ENCODE measurements at regions not wholly inside any gene's neighbourhood (a gene's known extent, or its start where the extent isn't known, plus 50 kb on each side); places are given as distances from the start of the nearest gene placed in this dataset.

DNA sequence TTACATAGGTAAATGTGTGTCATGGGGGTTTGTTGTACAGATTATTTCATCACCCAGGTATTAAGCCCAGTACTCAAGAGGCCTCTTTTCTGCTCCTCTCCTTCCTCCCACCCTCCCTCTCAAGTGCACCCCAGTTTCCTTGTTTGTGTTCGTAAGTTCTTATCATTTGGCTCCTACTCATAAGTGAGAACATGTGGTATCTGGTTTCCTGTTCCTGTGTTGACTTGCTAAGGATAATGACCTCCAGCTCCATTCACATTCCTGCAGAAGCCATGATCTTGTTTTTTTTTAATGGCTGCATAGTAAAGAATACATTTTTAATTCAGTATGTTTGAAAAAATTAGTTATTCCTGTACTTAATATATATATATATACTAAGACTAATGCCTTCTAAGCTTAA lies 107.7 kb downstream of the CLDN17 start:
- Histone ChIP-seq H3K79me1 (ENCODE audit: insufficient read depth, low read depth, low read length, poor library complexity, severe bottlenecking) (no peaks in the 10 kb centered on the region), H4K5ac (ENCODE audit: insufficient read length, low read depth, low read length) (no peak overlapping the region), H3K27ac (ENCODE audit: insufficient read length, low read depth, low read length) (no peak overlapping the region), H4K91ac (ENCODE audit: insufficient read length, low read depth, low read length) (no peak overlapping the region), H3K18ac (ENCODE audit: insufficient read length, low read depth, low read length) (no peak overlapping the region), H3K9me3 (ENCODE audit: control insufficient read depth, low read depth, low read length) (no peaks in the 10 kb centered on the region), H3K4ac (ENCODE audit: low read depth, low read length) (no peak overlapping the region), H3K27me3 (ENCODE audit: insufficient read depth, low read length) (no peaks in the 10 kb centered on the region), H3K14ac (ENCODE audit: insufficient read depth, low read length) (no peak overlapping the region), H3K4me2 (ENCODE audit: insufficient read depth, insufficient read length, low read length) (no peak overlapping the region), H4K20me1 (ENCODE audit: control insufficient read depth, insufficient read depth, insufficient read length) (no peaks in the 10 kb centered on the region), H2BK20ac (ENCODE audit: low read depth, low read length, poor library complexity, severe bottlenecking) (no peak overlapping the region), H2BK120ac (ENCODE audit: low read depth, low read length, poor library complexity, severe bottlenecking) (no peak overlapping the region), H2BK5ac (ENCODE audit: insufficient read length, low read length) (no peak overlapping the region), H3T11ph (ENCODE audit: low read length) (no peak overlapping the region), H3K79me2 (ENCODE audit: insufficient read depth, low read length) (no peaks in the 10 kb centered on the region), H3K9ac (ENCODE audit: extremely low read depth, insufficient read length, low read length) (no peak overlapping the region), H2AK5ac (ENCODE audit: insufficient read length, low read length) (no peak overlapping the region), H2BK12ac (ENCODE audit: insufficient read length, low read depth, low read length) (no peak overlapping the region), H2AFZ (ENCODE audit: low read length) (no peak overlapping the region), H2BK15ac (ENCODE audit: low read depth, low read length) (no peak overlapping the region), H3K56ac (ENCODE audit: insufficient read length, low read depth, low read length) (no peak overlapping the region), H3K23me2 (ENCODE audit: insufficient read length, low read depth, low read length, poor library complexity, severe bottlenecking) (no peaks in the 10 kb centered on the region), H3K4me1 (ENCODE audit: insufficient read depth, low read length) (no peaks in the 10 kb centered on the region), H3K23ac (ENCODE audit: insufficient read length, low read depth, low read length) (no peak overlapping the region), H4K8ac (replicated peaks; ENCODE audit: insufficient read length, low read depth, low read length) (no peak overlapping the region)
- no CpG with 5 or more reads among the region's 1 CpG for WGBS (ENCODE audit: extremely low coverage, insufficient read length, low lambda C conversion rate)
- no peak for DNase-seq
- no peaks in the 10 kb centered on the region for H3K36me3 Mint-ChIP-seq (ENCODE audit: insufficient read depth in 1 of 3, low read depth in 3 of 3)
- TF ChIP-seq, protein P1, sequence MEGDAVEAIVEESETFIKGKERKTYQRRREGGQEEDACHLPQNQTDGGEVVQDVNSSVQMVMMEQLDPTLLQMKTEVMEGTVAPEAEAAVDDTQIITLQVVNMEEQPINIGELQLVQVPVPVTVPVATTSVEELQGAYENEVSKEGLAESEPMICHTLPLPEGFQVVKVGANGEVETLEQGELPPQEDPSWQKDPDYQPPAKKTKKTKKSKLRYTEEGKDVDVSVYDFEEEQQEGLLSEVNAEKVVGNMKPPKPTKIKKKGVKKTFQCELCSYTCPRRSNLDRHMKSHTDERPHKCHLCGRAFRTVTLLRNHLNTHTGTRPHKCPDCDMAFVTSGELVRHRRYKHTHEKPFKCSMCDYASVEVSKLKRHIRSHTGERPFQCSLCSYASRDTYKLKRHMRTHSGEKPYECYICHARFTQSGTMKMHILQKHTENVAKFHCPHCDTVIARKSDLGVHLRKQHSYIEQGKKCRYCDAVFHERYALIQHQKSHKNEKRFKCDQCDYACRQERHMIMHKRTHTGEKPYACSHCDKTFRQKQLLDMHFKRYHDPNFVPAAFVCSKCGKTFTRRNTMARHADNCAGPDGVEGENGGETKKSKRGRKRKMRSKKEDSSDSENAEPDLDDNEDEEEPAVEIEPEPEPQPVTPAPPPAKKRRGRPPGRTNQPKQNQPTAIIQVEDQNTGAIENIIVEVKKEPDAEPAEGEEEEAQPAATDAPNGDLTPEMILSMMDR (conservative IDR thresholded peaks at IDR 0.05), result no peak
- H3K27ac Mint-ChIP-seq, result no peak overlapping the region
- no peaks in the 10 kb centered on the region for H3K9me3 Mint-ChIP-seq
- H3K4me1 Mint-ChIP-seq, result no peaks in the 10 kb centered on the region
- no peaks in the 10 kb centered on the region for H3K27me3 Mint-ChIP-seq (ENCODE audit: low read depth)
- no peak overlapping the region for H3K4me3 Mint-ChIP-seq

All from H9 (cell line).